MM.1S (cell line): ENCODE measurements at regions not wholly inside any gene's neighbourhood (a gene's known extent, or its start where the extent isn't known, plus 50 kb on each side); places are given as distances from the start of the nearest gene placed in this dataset.

Experiments
- EZH2 ChIP-seq: fragments of 300-600 bp; sonication (generic); optimal IDR thresholded peaks from 2 replicates; pipeline ENCODE3; 2017; ENCODE audit warnings: low read depth, mild to moderate bottlenecking, antibody characterized with exemption, low read length, mixed read lengths
- EZH2phosphoT487 ChIP-seq: fragments of 300-600 bp; sonication (generic); IDR thresholded peaks from 2 replicates; pipeline ENCODE4 v1.6.1; 2018; ENCODE audit warnings: antibody characterized with exemption, low read length
- TF ChIP-seq, protein P1 (sequence below): fragments of 300-600 bp; sonication (generic); IDR thresholded peaks from 2 replicates; pipeline ENCODE4 v1.5.1; 2016; ENCODE audit warnings: antibody characterized with exemption, low read length, mixed read lengths

DNA sequence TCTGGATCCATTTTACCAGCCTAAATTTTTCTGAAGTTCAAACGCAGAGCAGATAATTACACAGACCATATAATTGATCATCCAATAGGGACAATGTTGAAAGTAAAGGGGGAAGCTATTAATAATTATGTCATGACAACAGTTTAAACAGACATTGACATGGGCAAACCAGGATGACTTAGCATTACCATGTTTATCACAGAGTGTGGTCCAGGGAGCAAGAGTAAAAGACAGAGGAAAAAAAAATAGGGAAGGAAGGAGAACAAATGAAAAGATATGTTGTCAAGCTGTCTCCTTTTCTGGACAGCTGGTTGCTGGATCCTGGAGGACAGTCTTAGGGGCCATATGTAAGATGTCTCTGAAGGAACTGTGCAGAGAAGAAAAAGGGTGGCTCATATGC lies 69.4 kb upstream of the FBXL4 start:
- TF ChIP-seq, protein P1, sequence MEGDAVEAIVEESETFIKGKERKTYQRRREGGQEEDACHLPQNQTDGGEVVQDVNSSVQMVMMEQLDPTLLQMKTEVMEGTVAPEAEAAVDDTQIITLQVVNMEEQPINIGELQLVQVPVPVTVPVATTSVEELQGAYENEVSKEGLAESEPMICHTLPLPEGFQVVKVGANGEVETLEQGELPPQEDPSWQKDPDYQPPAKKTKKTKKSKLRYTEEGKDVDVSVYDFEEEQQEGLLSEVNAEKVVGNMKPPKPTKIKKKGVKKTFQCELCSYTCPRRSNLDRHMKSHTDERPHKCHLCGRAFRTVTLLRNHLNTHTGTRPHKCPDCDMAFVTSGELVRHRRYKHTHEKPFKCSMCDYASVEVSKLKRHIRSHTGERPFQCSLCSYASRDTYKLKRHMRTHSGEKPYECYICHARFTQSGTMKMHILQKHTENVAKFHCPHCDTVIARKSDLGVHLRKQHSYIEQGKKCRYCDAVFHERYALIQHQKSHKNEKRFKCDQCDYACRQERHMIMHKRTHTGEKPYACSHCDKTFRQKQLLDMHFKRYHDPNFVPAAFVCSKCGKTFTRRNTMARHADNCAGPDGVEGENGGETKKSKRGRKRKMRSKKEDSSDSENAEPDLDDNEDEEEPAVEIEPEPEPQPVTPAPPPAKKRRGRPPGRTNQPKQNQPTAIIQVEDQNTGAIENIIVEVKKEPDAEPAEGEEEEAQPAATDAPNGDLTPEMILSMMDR, result no peak
- TF ChIP-seq EZH2, result no peak
- TF ChIP-seq EZH2phosphoT487, result no peak
